ENCODE measurements at regions not wholly inside any gene's neighbourhood (a gene's known extent, or its start where the extent isn't known, plus 50 kb on each side); places are given as distances from the start of the nearest gene placed in this dataset.

- Mint-ChIP-seq H3K4me3 (no peak overlapping the region), H3K9me3 (no peaks in the 10 kb centered on the region), H3K27ac (no peak overlapping the region), H3K4me1 (ENCODE audit: low read depth) (no peaks in the 10 kb centered on the region), H3K27me3 (ENCODE audit: insufficient read depth) (no peaks in the 10 kb centered on the region), H3K36me3 (ENCODE audit: low read depth) (no peaks in the 10 kb centered on the region)
- intact Hi-C loops (cut with micrococcal nuclease) = no loop called here
- no peak for DNase-seq (ENCODE audit: low spot score)
Measured at GRCh38 chr13:112183532-112184090, 116.7 kb downstream of the SOX1 start.

DNA sequence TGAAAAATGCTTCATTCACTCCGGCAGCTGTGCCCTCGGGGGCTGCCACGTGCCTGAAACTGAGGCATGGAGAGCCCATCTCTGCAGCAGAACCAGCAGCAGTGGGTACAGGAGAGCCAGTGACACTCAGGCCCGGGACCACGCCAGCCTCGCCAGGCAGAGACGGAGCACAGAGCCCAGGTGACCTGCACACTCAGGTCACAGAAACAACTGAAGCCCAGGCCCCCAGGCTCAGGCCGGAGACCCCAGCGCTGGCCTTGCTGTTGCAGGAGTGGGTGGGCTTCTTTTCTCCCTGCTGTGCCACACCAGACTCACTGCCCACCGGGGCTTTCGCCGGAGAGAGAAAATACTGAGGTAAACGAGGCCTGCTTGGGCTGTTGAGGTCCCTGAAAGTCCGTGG is 117.3 kb downstream of the SOX1 start:
- DNase-seq (ENCODE audit: low spot score) = no peak
- intact Hi-C loops (cut with micrococcal nuclease) = no loop called here
- H3K27ac Mint-ChIP-seq = no peak overlapping the region
- H3K27me3 Mint-ChIP-seq (ENCODE audit: insufficient read depth) = no peaks in the 10 kb centered on the region
- H3K4me3 Mint-ChIP-seq = no peak overlapping the region
- no peaks in the 10 kb centered on the region for H3K36me3 Mint-ChIP-seq (ENCODE audit: low read depth)
- H3K4me1 Mint-ChIP-seq (ENCODE audit: low read depth) = no peaks in the 10 kb centered on the region
- no peaks in the 10 kb centered on the region for H3K9me3 Mint-ChIP-seq

DNA sequence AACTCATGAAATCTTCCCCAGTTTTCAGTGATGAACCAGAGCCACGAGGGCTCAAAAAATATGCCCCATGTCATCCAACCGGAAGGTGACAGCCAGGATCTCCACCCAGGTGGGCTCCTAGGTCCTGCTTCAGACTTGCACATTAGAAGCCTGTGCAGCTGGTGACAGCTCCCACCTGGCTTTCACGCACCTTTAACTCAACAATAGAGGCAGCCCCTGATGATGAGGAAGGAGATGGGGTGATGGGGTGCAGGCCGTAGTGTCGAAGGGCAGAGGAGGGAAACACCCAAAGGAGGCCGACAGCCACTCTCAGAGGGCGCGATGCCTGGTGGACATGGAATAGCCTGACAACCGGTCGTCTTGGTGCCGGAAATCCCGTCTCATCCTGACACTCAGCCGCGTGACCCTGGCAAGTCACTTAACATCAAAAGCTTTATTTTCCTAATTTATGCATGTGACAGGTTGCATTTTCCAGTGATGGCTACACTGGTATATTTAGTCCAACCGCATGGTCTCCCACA is 118.0 kb downstream of the SOX1 start:
- H3K36me3 Mint-ChIP-seq (ENCODE audit: low read depth) = no peaks in the 10 kb centered on the region
- H3K4me1 Mint-ChIP-seq (ENCODE audit: low read depth) = no peaks in the 10 kb centered on the region
- no peaks in the 10 kb centered on the region for H3K27me3 Mint-ChIP-seq (ENCODE audit: insufficient read depth)
- no peaks in the 10 kb centered on the region for H3K9me3 Mint-ChIP-seq
- intact Hi-C loops (cut with micrococcal nuclease) = no loop called here
- no peak for DNase-seq (ENCODE audit: low spot score)
- no peak overlapping the region for H3K27ac Mint-ChIP-seq
- no peak overlapping the region for H3K4me3 Mint-ChIP-seq

DNA sequence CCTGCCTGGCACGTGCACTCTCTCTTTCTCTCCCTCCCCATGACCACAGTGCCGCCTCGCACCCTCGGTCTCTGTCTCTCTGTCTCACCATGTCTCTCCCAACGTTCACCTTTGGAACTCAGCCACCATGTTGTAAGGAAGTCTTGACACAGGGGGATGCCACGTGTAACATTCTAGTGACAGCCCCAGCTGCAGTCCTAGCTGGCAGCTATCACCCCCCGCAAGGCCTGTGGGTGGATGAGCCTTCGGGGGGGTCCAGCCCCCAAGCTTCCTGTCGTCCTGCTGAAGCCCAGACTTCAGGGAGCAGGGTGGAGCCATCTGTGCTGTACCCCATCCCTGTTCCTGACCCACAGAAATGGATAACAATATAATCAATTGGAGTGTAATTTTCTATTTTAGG is 118.5 kb downstream of the SOX1 start:
- H3K4me1 Mint-ChIP-seq (ENCODE audit: low read depth) = no peaks in the 10 kb centered on the region
- H3K27ac Mint-ChIP-seq = no peak overlapping the region
- H3K9me3 Mint-ChIP-seq = no peaks in the 10 kb centered on the region
- H3K4me3 Mint-ChIP-seq = no peak overlapping the region
- intact Hi-C loops (cut with micrococcal nuclease) = no loop called here
- H3K36me3 Mint-ChIP-seq (ENCODE audit: low read depth) = no peaks in the 10 kb centered on the region
- no peaks in the 10 kb centered on the region for H3K27me3 Mint-ChIP-seq (ENCODE audit: insufficient read depth)
- DNase-seq (ENCODE audit: low spot score) = no peak

DNA sequence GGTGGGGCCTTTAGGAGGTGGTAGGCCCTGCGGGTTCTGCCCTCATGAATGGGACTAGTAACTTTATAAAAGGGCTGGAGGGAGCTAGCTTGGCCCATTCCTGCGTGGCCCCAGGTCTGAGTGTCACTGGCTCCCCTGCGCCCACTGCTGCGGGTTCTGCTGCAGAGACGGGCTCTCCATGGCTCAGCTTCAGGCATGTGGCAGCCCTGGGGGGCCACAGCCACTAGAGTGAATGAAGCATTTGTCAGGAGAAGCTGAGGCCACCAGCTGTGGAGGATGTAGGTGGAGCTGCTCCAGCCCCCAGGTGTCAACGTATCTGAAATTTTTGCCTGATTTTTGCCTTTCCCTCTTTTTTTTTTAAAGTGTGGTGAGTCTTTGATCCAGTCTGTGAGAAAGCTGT is 119.1 kb downstream of the SOX1 start:
- no peaks in the 10 kb centered on the region for H3K36me3 Mint-ChIP-seq (ENCODE audit: low read depth)
- no peak for DNase-seq (ENCODE audit: low spot score)
- H3K4me3 Mint-ChIP-seq = no peak overlapping the region
- no peaks in the 10 kb centered on the region for H3K27me3 Mint-ChIP-seq (ENCODE audit: insufficient read depth)
- H3K9me3 Mint-ChIP-seq = peaks cover 3% of the 10 kb centered on the region
- intact Hi-C loops (cut with micrococcal nuclease) = no loop called here
- H3K4me1 Mint-ChIP-seq (ENCODE audit: low read depth) = no peaks in the 10 kb centered on the region
- H3K27ac Mint-ChIP-seq = no peak overlapping the region

- no peak overlapping the region for H3K4me3 Mint-ChIP-seq
- no peaks in the 10 kb centered on the region for H3K4me1 Mint-ChIP-seq (ENCODE audit: low read depth)
- intact Hi-C loops (cut with micrococcal nuclease) = no loop called here
- DNase-seq (ENCODE audit: low spot score) = no peak
- H3K27ac Mint-ChIP-seq = no peak overlapping the region
- H3K27me3 Mint-ChIP-seq (ENCODE audit: insufficient read depth) = no peaks in the 10 kb centered on the region
- peaks cover 5% of the 10 kb centered on the region for H3K9me3 Mint-ChIP-seq
- no peaks in the 10 kb centered on the region for H3K36me3 Mint-ChIP-seq (ENCODE audit: low read depth)
Measured at GRCh38 chr13:112187527-112188297, 120.8 kb downstream of the SOX1 start.

- H3K9me3 Mint-ChIP-seq = peaks cover 5% of the 10 kb centered on the region
- H3K27me3 Mint-ChIP-seq (ENCODE audit: insufficient read depth) = no peaks in the 10 kb centered on the region
- intact Hi-C loops (cut with micrococcal nuclease) = no loop called here
- no peaks in the 10 kb centered on the region for H3K4me1 Mint-ChIP-seq (ENCODE audit: low read depth)
- no peak overlapping the region for H3K27ac Mint-ChIP-seq
- H3K36me3 Mint-ChIP-seq (ENCODE audit: low read depth) = no peaks in the 10 kb centered on the region
- DNase-seq (ENCODE audit: low spot score) = no peak
- H3K4me3 Mint-ChIP-seq = no peak overlapping the region
Measured at GRCh38 chr13:112188298-112188610, 121.3 kb downstream of the SOX1 start.

DNA sequence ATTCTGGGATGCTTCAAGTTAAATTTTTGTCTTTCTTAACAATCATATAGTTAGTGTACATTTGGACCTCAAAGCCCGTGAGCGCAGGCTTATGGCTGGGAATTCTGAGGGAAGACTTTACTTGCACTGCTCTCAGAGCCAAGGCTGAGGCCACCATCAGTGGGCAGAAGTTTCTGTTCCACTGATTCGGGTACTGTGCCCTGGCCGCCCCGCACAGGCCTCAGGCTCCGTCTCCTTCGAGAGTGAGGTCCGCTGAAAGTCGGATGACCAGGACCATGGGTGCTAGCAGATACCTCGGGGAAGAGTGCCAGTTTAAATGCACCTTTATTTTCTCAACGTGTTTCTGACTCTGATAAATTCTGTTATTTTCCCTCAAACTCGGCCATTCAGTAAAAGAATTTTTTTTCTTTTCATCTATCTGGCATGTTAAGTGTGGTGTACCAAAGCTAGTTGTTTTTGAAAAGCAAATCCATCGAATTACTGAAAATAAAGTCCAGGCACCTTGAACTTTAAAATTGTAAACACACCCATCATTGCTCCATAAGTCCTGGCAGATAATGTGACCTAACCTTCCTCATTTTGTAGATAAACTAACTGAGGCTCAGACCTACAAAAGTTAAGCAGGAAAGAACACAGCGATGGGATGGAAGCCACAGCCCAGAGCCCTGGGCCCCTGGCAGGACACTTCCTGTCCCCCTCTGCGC is 126.7 kb downstream of the SOX1 start:
- no peaks in the 10 kb centered on the region for H3K4me1 Mint-ChIP-seq (ENCODE audit: low read depth)

GRCh38 chr13:112194167-112194530 is 127.2 kb downstream of the SOX1 start:
- Mint-ChIP-seq H3K4me1 (ENCODE audit: low read depth) (no peaks in the 10 kb centered on the region), H3K4me3 (no peak overlapping the region), H3K27me3 (ENCODE audit: insufficient read depth) (no peaks in the 10 kb centered on the region), H3K36me3 (ENCODE audit: low read depth) (no peaks in the 10 kb centered on the region), H3K27ac (no peak overlapping the region), H3K9me3 (peaks cover 5% of the 10 kb centered on the region)
- intact Hi-C loops (cut with micrococcal nuclease) = no loop called here
- no peak for DNase-seq (ENCODE audit: low spot score)

More for the DNA sequence above, 126.7 kb downstream of the SOX1 start:
- Mint-ChIP-seq H3K4me3 (no peak overlapping the region), H3K36me3 (ENCODE audit: low read depth) (no peaks in the 10 kb centered on the region), H3K27ac (no peak overlapping the region), H3K27me3 (ENCODE audit: insufficient read depth) (no peaks in the 10 kb centered on the region), H3K9me3 (peaks cover 5% of the 10 kb centered on the region)
- no peak for DNase-seq (ENCODE audit: low spot score)
- intact Hi-C loops (cut with micrococcal nuclease) = no loop called here

GRCh38 chr13:112194579-112194978 is 127.6 kb downstream of the SOX1 start:
- Mint-ChIP-seq H3K4me3 (no peak overlapping the region), H3K27me3 (ENCODE audit: insufficient read depth) (no peaks in the 10 kb centered on the region), H3K36me3 (ENCODE audit: low read depth) (no peaks in the 10 kb centered on the region), H3K4me1 (ENCODE audit: low read depth) (no peaks in the 10 kb centered on the region), H3K27ac (no peak overlapping the region), H3K9me3 (peaks cover 5% of the 10 kb centered on the region)
- intact Hi-C loops (cut with micrococcal nuclease) = no loop called here
- DNase-seq (ENCODE audit: low spot score) = no peak

GRCh38 chr13:112198396-112199010 is 131.6 kb downstream of the SOX1 start:
- no peaks in the 10 kb centered on the region for H3K9me3 Mint-ChIP-seq
- intact Hi-C loops (cut with micrococcal nuclease) = no loop called here
- H3K36me3 Mint-ChIP-seq (ENCODE audit: low read depth) = no peaks in the 10 kb centered on the region
- H3K4me1 Mint-ChIP-seq (ENCODE audit: low read depth) = no peaks in the 10 kb centered on the region
- H3K27ac Mint-ChIP-seq = no peak overlapping the region
- DNase-seq (ENCODE audit: low spot score) = no peak
- H3K4me3 Mint-ChIP-seq = no peak overlapping the region
- no peaks in the 10 kb centered on the region for H3K27me3 Mint-ChIP-seq (ENCODE audit: insufficient read depth)

DNA sequence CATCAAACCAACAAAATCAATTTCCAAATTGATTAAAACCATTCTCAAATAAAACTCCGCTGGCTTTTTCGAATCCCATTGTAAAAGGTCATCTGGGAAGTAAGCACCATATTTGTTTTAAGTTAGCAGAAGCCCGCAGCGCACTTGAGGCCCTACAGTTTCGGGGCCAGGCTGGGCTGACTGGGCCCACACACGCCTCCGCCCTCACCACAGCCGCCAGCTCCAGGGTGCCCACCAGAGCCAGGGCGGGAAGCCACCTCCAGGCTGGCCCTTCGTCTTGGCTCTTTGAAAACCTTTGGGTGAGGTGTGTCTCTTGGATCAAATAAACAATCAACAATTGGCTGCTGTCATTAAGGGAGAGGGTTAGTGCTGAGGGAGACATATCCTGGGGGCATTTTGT is 133.3 kb downstream of the SOX1 start:
- Mint-ChIP-seq H3K4me1 (ENCODE audit: low read depth) (peaks cover 5% of the 10 kb centered on the region), H3K36me3 (ENCODE audit: low read depth) (no peaks in the 10 kb centered on the region), H3K9me3 (no peaks in the 10 kb centered on the region), H3K4me3 (no peak overlapping the region), H3K27ac (no peak overlapping the region), H3K27me3 (ENCODE audit: insufficient read depth) (peaks cover 14% of the 10 kb centered on the region)
- no peak for DNase-seq (ENCODE audit: low spot score)
- intact Hi-C loops (cut with micrococcal nuclease) = no loop called here

DNA sequence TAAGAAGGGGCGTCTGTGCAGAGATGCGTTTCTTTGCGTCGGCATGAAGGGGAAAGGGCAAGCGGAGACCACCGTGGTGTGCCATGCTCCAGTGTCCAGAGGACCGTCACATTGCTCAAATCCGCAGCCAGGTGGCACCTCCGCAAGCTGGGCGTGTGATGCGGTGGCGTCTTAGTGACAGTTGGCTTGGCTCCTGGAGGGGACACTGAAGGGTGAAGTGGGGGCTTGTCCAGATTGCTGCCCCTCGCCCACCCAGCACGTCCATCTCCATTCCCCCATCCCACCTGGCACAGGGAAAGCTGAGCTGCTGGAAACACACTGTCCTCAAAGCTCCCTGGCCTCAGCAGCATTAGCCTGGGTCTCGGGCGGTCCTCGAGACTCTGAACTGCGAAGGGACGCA is 135.3 kb downstream of the SOX1 start:
- Mint-ChIP-seq H3K4me1 (ENCODE audit: low read depth) (peaks cover 9% of the 10 kb centered on the region), H3K27me3 (ENCODE audit: insufficient read depth) (peaks cover 26% of the 10 kb centered on the region), H3K4me3 (no peak overlapping the region), H3K36me3 (ENCODE audit: low read depth) (no peaks in the 10 kb centered on the region), H3K27ac (no peak overlapping the region), H3K9me3 (no peaks in the 10 kb centered on the region)
- no peak for DNase-seq (ENCODE audit: low spot score)
- intact Hi-C loops (cut with micrococcal nuclease) = no loop called here
